Neural progenitor cell (in vitro differentiated cells): ENCODE measurements at regions not wholly inside any gene's neighbourhood (a gene's known extent, or its start where the extent isn't known, plus 50 kb on each side); places are given as distances from the start of the nearest gene placed in this dataset.

Experiments
- CTCF ChIP-seq: fragments of 200-600 bp; sonication (generic); IDR thresholded peaks from 2 replicates; pipeline ENCODE4 v1.5.1; 2017; ENCODE audit warnings: antibody characterized with exemption, mild to moderate bottlenecking
- EZH2 ChIP-seq: fragments of 200-600 bp; sonication (generic); IDR thresholded peaks from 2 replicates; pipeline ENCODE4 v1.6.1; 2017; ENCODE audit warnings: antibody characterized with exemption, mild to moderate bottlenecking, moderate library complexity
- EZH2phosphoT487 ChIP-seq: fragments of 200-600 bp; sonication (generic); IDR thresholded peaks from 2 replicates; pipeline ENCODE4 v1.6.1; 2017; ENCODE audit warnings: antibody characterized with exemption

DNA sequence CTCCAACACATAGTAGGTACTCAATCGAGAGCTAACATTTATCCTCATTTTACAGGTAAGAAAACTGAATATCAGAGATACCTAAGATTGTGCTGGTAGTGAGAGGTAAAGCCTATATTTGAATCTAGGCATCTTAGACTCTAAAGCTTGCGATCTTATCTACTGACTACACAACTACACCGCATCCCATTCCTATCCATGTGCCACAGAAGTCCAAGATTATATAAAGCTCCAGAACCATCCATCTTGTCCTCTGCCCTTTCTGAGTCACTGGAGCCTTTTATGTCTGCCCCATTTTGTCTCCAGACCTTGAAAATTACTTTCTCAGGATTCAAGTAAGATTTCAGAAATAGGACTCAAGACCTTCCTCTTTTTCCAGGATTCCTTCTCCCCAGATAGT, 84.4 kb downstream of the OR5AK2 start:
- TF ChIP-seq CTCF = no peak
- TF ChIP-seq EZH2 = no peak
- no peak for TF ChIP-seq EZH2phosphoT487
